ENCODE measurements at regions not wholly inside any gene's neighbourhood (a gene's known extent, or its start where the extent isn't known, plus 50 kb on each side); places are given as distances from the start of the nearest gene placed in this dataset.

- ATAC-seq (replicated peaks) = no peak
- Mint-ChIP-seq H3K4me1 (no peaks in the 10 kb centered on the region), H3K27ac (no peak overlapping the region), H3K36me3 (ENCODE audit: low read depth) (no peaks in the 10 kb centered on the region), H3K4me3 (no peak overlapping the region), H3K9me3 (peaks cover 7% of the 10 kb centered on the region), H3K27me3 (peaks cover 32% of the 10 kb centered on the region)
Measured at GRCh38 chr16:86170720-86171119, 271.8 kb downstream of the IRF8 start.

DNA sequence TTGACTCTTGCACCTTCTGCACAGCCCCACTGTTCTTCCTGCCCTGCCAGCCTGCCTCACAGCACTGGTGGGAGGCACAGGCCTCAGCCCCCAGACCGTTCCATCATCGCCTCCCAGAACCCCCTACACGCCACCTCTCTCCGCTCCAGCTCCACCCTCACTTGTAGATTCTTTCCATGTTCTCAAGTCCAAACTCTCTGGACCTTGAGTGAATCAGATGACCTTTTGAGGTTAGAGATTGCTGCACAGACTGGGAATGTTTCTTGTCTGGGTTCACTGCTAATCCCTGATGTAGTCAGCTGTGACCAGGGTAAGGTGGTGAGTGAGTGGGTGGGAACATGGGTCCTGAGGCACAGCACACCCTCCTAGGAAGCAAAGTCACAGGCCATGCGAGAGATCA is 272.4 kb downstream of the IRF8 start:
- H3K27ac Mint-ChIP-seq = no peak overlapping the region
- H3K4me3 Mint-ChIP-seq = no peak overlapping the region
- H3K9me3 Mint-ChIP-seq = peaks cover 3% of the 10 kb centered on the region
- peaks cover 27% of the 10 kb centered on the region for H3K27me3 Mint-ChIP-seq
- H3K4me1 Mint-ChIP-seq = no peaks in the 10 kb centered on the region
- no peaks in the 10 kb centered on the region for H3K36me3 Mint-ChIP-seq (ENCODE audit: low read depth)
- ATAC-seq (replicated peaks) = no peak

DNA sequence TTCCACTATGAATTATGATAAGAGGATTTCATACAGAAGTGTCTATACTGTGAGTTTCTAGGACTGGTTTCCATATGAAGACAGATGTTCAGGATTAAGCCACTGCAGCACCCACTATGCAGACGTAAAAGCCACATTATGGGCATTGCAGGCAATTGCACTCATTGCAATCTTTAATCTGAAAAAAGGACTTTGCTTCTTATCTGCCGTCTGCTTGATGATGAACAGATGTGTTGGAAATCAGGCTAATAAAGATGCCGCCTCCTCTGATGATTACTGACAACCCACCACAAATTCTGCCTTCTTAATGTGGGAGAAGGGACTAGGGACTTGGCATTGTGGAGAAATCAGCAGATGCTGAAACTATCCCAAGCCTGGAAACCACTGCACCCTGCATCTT is 276.9 kb downstream of the IRF8 start:
- Mint-ChIP-seq H3K27me3 (peaks cover 20% of the 10 kb centered on the region), H3K4me3 (no peak overlapping the region), H3K4me1 (no peaks in the 10 kb centered on the region), H3K36me3 (ENCODE audit: low read depth) (no peaks in the 10 kb centered on the region), H3K27ac (no peak overlapping the region), H3K9me3 (peaks cover 3% of the 10 kb centered on the region)
- no peak for ATAC-seq (replicated peaks)

GRCh38 chr16:86176462-86176861 is 277.5 kb downstream of the IRF8 start:
- H3K4me1 Mint-ChIP-seq = no peaks in the 10 kb centered on the region
- no peak for ATAC-seq (replicated peaks)
- no peak overlapping the region for H3K4me3 Mint-ChIP-seq
- no peaks in the 10 kb centered on the region for H3K36me3 Mint-ChIP-seq (ENCODE audit: low read depth)
- H3K27me3 Mint-ChIP-seq = peaks cover 16% of the 10 kb centered on the region
- H3K9me3 Mint-ChIP-seq = no peaks in the 10 kb centered on the region
- H3K27ac Mint-ChIP-seq = no peak overlapping the region

DNA sequence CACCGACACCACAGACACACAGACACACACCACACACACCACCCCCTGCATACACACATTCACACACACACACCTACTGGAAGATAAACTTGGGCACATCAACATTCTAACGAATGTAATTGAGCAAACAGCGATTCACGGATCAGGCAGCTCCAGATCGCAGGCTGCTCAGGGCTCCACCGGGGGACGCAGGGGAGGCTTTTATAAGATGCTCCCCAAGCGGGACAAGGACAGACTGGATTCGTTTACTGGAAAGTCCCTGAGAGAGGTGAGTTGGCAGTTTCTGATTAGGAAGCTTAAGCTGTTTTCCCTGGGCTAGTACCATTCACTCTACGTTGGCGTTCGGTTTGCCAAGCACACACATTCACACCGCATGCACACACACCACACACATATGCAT is 281.3 kb downstream of the IRF8 start:
- ATAC-seq (replicated peaks) = no peak
- no peaks in the 10 kb centered on the region for H3K4me1 Mint-ChIP-seq
- H3K27me3 Mint-ChIP-seq = no peaks in the 10 kb centered on the region
- H3K36me3 Mint-ChIP-seq (ENCODE audit: low read depth) = no peaks in the 10 kb centered on the region
- H3K9me3 Mint-ChIP-seq = no peaks in the 10 kb centered on the region
- H3K27ac Mint-ChIP-seq = no peak overlapping the region
- H3K4me3 Mint-ChIP-seq = no peak overlapping the region

DNA sequence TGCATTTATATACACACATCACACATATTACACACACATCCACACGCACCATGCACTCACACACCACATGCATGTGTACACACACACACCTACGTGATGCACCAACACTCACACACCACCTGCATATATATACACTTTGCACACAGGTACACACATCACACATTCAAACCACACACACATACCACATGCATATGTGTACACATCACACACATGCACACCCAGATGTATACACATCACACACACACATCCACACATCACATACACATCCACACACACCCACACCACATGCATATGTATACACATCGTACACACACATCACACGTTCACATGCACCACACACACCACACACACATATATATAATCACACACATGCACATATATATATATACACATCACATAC is 281.8 kb downstream of the IRF8 start:
- Mint-ChIP-seq H3K27ac (no peak overlapping the region), H3K36me3 (ENCODE audit: low read depth) (no peaks in the 10 kb centered on the region), H3K27me3 (no peaks in the 10 kb centered on the region), H3K4me3 (no peak overlapping the region), H3K9me3 (no peaks in the 10 kb centered on the region), H3K4me1 (no peaks in the 10 kb centered on the region)
- ATAC-seq (replicated peaks) = no peak

DNA sequence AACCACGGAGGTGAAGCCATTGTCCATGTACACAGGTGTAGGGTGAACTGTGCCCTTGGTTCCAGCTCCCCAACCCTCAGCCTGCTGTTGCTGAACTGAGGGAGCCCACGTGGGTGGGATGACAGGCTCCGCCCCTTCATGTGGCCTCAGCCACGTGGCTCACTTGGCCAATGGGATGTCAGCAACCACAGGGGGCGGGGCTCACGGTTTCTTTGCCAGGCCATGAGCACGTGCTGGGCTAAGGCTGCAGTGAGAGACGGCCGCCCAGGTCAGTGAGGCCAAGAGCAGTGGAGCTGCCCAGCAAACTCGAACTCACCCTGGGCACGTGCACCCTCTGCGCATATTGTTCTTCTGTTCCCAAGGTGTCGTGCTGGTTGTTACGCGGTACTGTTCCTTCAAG is 282.6 kb downstream of the IRF8 start:
- no peak overlapping the region for H3K4me3 Mint-ChIP-seq
- H3K36me3 Mint-ChIP-seq (ENCODE audit: low read depth) = no peaks in the 10 kb centered on the region
- H3K9me3 Mint-ChIP-seq = no peaks in the 10 kb centered on the region
- H3K4me1 Mint-ChIP-seq = no peaks in the 10 kb centered on the region
- no peak for ATAC-seq (replicated peaks)
- H3K27ac Mint-ChIP-seq = no peak overlapping the region
- no peaks in the 10 kb centered on the region for H3K27me3 Mint-ChIP-seq

- no peak overlapping the region for H3K4me3 Mint-ChIP-seq
- ATAC-seq (replicated peaks) = no peak
- H3K27me3 Mint-ChIP-seq = no peaks in the 10 kb centered on the region
- H3K36me3 Mint-ChIP-seq (ENCODE audit: low read depth) = no peaks in the 10 kb centered on the region
- no peak overlapping the region for H3K27ac Mint-ChIP-seq
- H3K9me3 Mint-ChIP-seq = no peaks in the 10 kb centered on the region
- no peaks in the 10 kb centered on the region for H3K4me1 Mint-ChIP-seq
Measured at GRCh38 chr16:86184185-86184584, 285.2 kb downstream of the IRF8 start.

DNA sequence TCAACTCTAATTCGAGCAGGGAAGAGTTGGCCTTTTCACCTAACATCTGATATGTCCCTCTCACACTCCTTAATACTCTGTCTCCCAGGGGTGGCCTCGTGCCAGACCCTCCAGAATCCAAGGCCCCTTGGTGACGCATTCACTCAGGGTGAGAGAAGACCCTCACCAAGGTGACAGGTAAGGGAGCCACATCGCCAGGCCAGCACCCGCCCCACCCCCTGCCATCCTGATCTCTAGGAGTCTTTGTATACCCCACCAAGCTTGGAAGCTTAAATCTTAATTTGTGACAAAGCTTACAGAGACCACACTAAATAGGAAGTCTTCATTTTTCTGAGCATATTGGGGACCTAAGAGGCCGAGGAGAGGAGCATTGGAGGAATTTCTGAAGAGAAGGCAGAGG is 286.1 kb downstream of the IRF8 start:
- no peaks in the 10 kb centered on the region for H3K4me1 Mint-ChIP-seq
- H3K27ac Mint-ChIP-seq = no peak overlapping the region
- no peaks in the 10 kb centered on the region for H3K9me3 Mint-ChIP-seq
- no peak overlapping the region for H3K4me3 Mint-ChIP-seq
- H3K36me3 Mint-ChIP-seq (ENCODE audit: low read depth) = no peaks in the 10 kb centered on the region
- no peak for ATAC-seq (replicated peaks)
- no peaks in the 10 kb centered on the region for H3K27me3 Mint-ChIP-seq

- H3K9me3 Mint-ChIP-seq = no peaks in the 10 kb centered on the region
- no peak for ATAC-seq (replicated peaks)
- H3K27ac Mint-ChIP-seq = no peak overlapping the region
- no peaks in the 10 kb centered on the region for H3K4me1 Mint-ChIP-seq
- H3K4me3 Mint-ChIP-seq = no peak overlapping the region
- H3K27me3 Mint-ChIP-seq = peaks cover 3% of the 10 kb centered on the region
- no peaks in the 10 kb centered on the region for H3K36me3 Mint-ChIP-seq (ENCODE audit: low read depth)
Measured at GRCh38 chr16:86186313-86186712, 287.4 kb downstream of the IRF8 start.

- Mint-ChIP-seq H3K36me3 (ENCODE audit: low read depth) (no peaks in the 10 kb centered on the region), H3K9me3 (no peaks in the 10 kb centered on the region), H3K4me3 (no peak overlapping the region), H3K27ac (no peak overlapping the region), H3K27me3 (peaks cover 16% of the 10 kb centered on the region), H3K4me1 (no peaks in the 10 kb centered on the region)
- no peak for ATAC-seq (replicated peaks)
Measured at GRCh38 chr16:86189934-86190333, 291.0 kb downstream of the IRF8 start.

- H3K9me3 Mint-ChIP-seq = no peaks in the 10 kb centered on the region
- no peak for ATAC-seq (replicated peaks)
- peaks cover 27% of the 10 kb centered on the region for H3K27me3 Mint-ChIP-seq
- H3K4me3 Mint-ChIP-seq = no peak overlapping the region
- no peak overlapping the region for H3K27ac Mint-ChIP-seq
- H3K36me3 Mint-ChIP-seq (ENCODE audit: low read depth) = no peaks in the 10 kb centered on the region
- no peaks in the 10 kb centered on the region for H3K4me1 Mint-ChIP-seq
Measured at GRCh38 chr16:86191663-86192062, 292.7 kb downstream of the IRF8 start.

- Mint-ChIP-seq H3K4me3 (no peak overlapping the region), H3K9me3 (no peaks in the 10 kb centered on the region), H3K27ac (no peak overlapping the region), H3K27me3 (peaks cover 41% of the 10 kb centered on the region), H3K36me3 (ENCODE audit: low read depth) (no peaks in the 10 kb centered on the region), H3K4me1 (no peaks in the 10 kb centered on the region)
- ATAC-seq (replicated peaks) = no peak
Measured at GRCh38 chr16:86193528-86194193, 294.7 kb downstream of the IRF8 start.

DNA sequence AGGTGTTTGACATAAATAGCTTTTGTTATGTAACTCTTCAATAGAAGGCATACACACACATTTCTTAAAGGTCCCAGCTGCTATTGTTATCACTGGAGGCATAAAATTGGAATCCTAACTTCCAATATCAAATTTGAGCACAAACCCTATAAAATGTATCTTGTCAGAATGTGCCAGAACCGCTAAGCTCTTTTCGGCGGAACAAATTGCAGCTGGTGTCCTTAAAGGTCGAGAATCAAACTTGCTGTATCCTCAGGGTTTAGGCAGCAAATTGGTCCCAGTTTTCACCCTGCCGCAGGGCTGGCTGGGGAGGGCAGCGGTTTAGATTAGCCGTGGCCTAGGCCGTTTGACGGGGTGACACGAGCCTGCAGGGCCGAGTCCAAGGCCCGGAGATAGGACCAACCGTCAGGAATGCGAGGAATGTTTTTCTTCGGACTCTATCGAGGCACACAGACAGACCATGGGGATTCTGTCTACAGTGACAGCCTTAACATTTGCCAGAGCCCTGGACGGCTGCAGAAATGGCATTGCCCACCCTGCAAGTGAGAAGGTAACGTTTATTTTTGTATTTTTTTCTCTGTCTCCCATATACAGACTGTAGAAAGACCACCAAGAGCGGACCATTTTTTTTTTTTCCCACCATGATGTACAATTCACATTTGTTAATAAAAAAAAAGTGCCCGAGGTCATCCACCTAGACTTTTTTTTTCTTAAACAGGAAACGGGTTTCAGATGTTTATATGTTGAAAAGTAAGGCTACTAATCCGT is 297.1 kb downstream of the IRF8 start:
- no peak for ATAC-seq (replicated peaks)
- no peak overlapping the region for H3K4me3 Mint-ChIP-seq
- no peaks in the 10 kb centered on the region for H3K36me3 Mint-ChIP-seq (ENCODE audit: low read depth)
- H3K27ac Mint-ChIP-seq = no peak overlapping the region
- no peaks in the 10 kb centered on the region for H3K4me1 Mint-ChIP-seq
- H3K27me3 Mint-ChIP-seq = peaks cover 55% of the 10 kb centered on the region
- H3K9me3 Mint-ChIP-seq = no peaks in the 10 kb centered on the region

DNA sequence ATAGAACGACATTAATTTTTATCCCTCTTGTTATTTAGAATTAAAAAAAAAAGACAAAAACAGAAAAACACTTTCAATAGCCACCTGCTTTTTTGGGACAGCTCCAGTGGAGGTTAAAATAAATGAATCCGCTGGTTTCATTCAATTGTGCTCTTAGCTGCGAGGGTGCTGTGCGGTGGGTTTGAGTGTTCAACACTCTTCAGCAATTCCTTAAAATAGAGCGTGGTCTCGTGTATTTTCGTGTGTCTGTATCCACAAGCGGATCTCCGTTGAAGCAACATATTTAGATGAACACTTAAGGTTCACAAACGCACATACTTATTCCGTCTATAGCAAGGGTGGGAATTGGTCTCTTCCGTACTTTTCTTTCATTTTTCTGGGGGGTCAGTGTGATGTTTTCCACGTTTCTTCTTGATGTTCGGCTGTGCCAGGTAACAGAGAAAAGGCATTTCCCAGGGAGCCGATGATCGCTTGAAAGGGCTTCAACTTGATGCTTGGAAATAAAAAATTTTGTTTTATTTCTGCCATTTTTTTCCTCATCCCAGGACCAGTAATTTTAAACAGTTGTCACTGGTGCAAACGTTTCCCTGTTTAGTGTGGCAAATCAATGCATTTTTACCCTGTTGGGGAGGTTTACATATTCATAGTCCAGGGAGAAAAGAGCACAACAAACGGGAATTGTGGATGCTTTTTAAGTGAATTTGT is 297.9 kb downstream of the IRF8 start:
- Mint-ChIP-seq H3K36me3 (ENCODE audit: low read depth) (no peaks in the 10 kb centered on the region), H3K4me3 (no peak overlapping the region), H3K27ac (no peak overlapping the region), H3K9me3 (no peaks in the 10 kb centered on the region), H3K4me1 (no peaks in the 10 kb centered on the region), H3K27me3 (peaks cover 56% of the 10 kb centered on the region)
- ATAC-seq (replicated peaks) = no peak

All from activated T-helper 17 cell treated with anti-CD3 and anti-CD28 coated beads, Interleukin-2, amount 50 U/mL, for 72 hours (primary cell).